OCI-LY1 (cell line): ENCODE measurements at regions not wholly inside any gene's neighbourhood (a gene's known extent, or its start where the extent isn't known, plus 50 kb on each side); places are given as distances from the start of the nearest gene placed in this dataset.

ENCODE experiments used
- H2AFZ ChIP-seq: fragments of 200-600 bp; sonication (generic), shearing (Covaris generic); 2 replicates; pipeline ENCODE4 v1.6.0; 2014; ENCODE audit warnings: antibody characterized with exemption, mild to moderate bottlenecking, low read length
- H3F3A ChIP-seq: fragments of 200-600 bp; sonication (generic), shearing (Covaris generic); 2 replicates; pipeline ENCODE4 v1.6.0; 2014; ENCODE audit warnings: mild to moderate bottlenecking, antibody characterized with exemption, low read length, moderate library complexity; ENCODE audit not compliant: insufficient read depth
- H3K27ac ChIP-seq: fragments of 200-600 bp; sonication (generic); 2 replicates; pipeline ENCODE4 v1.5.1; 2014; ENCODE audit warnings: low read length, mixed run types, mild to moderate bottlenecking, low read depth; ENCODE audit not compliant: poor library complexity, severe bottlenecking
- H3K27me3 ChIP-seq: fragments of 200-600 bp; sonication (generic); 2 replicates; pipeline ENCODE4 v1.6.0; 2014; ENCODE audit warnings: antibody characterized with exemption, mild to moderate bottlenecking, low read length, moderate library complexity; ENCODE audit not compliant: insufficient read depth
- H3K36me3 ChIP-seq: fragments of 200-600 bp; sonication (generic); 2 replicates; pipeline ENCODE4 v1.6.1; 2014; ENCODE audit warnings: mild to moderate bottlenecking, antibody characterized with exemption, low read length, moderate library complexity, mixed read lengths; ENCODE audit not compliant: insufficient read depth
- H3K4me1 ChIP-seq: fragments of 200-600 bp; sonication (generic); 2 replicates; pipeline ENCODE4 v1.5.1; 2014; ENCODE audit warnings: mild to moderate bottlenecking, low read length, moderate library complexity; ENCODE audit not compliant: insufficient read depth, severe bottlenecking
- H3K4me2 ChIP-seq: fragments of 200-600 bp; sonication (generic), shearing (Covaris generic); 2 replicates; pipeline ENCODE4 v1.6.1; 2014; ENCODE audit warnings: low read length
- H3K4me3 ChIP-seq: fragments of 200-600 bp; sonication (generic); 2 replicates; pipeline ENCODE4 v1.5.1; 2014; ENCODE audit warnings: low read length, low read depth, mild to moderate bottlenecking, mixed read lengths; ENCODE audit not compliant: poor library complexity, severe bottlenecking
- H3K79me2 ChIP-seq: fragments of 200-600 bp; shearing (Covaris generic); 2 replicates; pipeline ENCODE4 v1.6.1; 2016; ENCODE audit warnings: mixed run types, low read length, mixed read lengths; ENCODE audit not compliant: insufficient read depth
- H3K9ac ChIP-seq: fragments of 200-600 bp; sonication (generic), shearing (Covaris generic); 2 replicates; pipeline ENCODE4 v1.6.1; 2014; ENCODE audit warnings: mild to moderate bottlenecking, low read length, mixed read lengths
- H3K9me2 ChIP-seq: fragments of 200-600 bp; sonication (generic), shearing (Covaris generic); 2 replicates; pipeline ENCODE4 v1.6.1; 2014; ENCODE audit warnings: low read depth, mild to moderate bottlenecking, low read length, mixed read lengths
- H3K9me3 ChIP-seq: fragments of 200-600 bp; shearing (Covaris generic); 2 replicates; pipeline ENCODE4 v1.6.1; 2014; ENCODE audit warnings: low read length, mixed read lengths
- H4K20me1 ChIP-seq: fragments of 200-600 bp; sonication (generic), shearing (Covaris generic); 2 replicates; pipeline ENCODE4 v1.6.0; 2016; ENCODE audit warnings: mild to moderate bottlenecking, low read length; ENCODE audit not compliant: insufficient read depth
- EZH2 ChIP-seq: fragments of 200-600 bp; sonication (generic), shearing (Covaris generic); IDR thresholded peaks from 2 replicates; pipeline ENCODE4 v1.8.0; 2017; ENCODE audit warnings: borderline replicate concordance, mixed run types, mild to moderate bottlenecking, antibody characterized with exemption, low read length, moderate library complexity, mixed read lengths
- TF ChIP-seq, protein P1 (sequence below): fragments of 200-600 bp; sonication (generic), shearing (Covaris generic); IDR thresholded peaks from 2 replicates; pipeline ENCODE4 v1.5.1; 2017; ENCODE audit warnings: mild to moderate bottlenecking, antibody characterized with exemption, low read length, moderate library complexity, mixed read lengths

DNA sequence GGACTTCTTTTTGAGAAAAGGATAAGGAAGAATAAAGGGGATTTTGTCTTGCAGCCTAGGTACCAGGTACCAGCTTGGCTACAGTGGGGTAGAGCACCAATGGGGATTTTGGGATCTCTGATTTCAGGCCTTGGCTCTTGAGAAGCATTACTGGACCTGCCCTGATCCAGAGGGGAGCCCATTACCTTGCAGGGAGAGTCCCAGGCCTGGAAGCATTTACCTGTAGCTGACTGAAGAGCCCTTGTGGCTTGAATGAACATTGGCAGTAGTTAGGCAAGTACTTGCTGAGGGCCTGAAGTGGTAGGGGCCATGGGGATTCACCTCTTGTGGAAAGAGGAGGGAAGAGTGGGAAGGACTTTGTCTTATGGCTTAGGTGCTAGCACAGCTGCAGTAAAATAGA, 308.2 kb upstream of the FBXO33 start:
- H4K20me1 ChIP-seq, result no peaks in the 10 kb centered on the region
- H3K36me3 ChIP-seq, result no peaks in the 10 kb centered on the region
- H3F3A ChIP-seq, result no peaks in the 10 kb centered on the region
- H2AFZ ChIP-seq, result no peak overlapping the region
- H3K27me3 ChIP-seq, result no peaks in the 10 kb centered on the region
- H3K4me1 ChIP-seq, result no peaks in the 10 kb centered on the region
- no peak overlapping the region for H3K27ac ChIP-seq
- H3K9me3 ChIP-seq, result no peaks in the 10 kb centered on the region; the same call in 1 of the 2 replicates
- H3K79me2 ChIP-seq, result no peaks in the 10 kb centered on the region
- H3K4me2 ChIP-seq, result no peak overlapping the region
- H3K9ac ChIP-seq, result no peak overlapping the region
- H3K9me2 ChIP-seq, result no peaks in the 10 kb centered on the region
- H3K4me3 ChIP-seq, result no peak overlapping the region
- TF ChIP-seq EZH2, result no peak
- TF ChIP-seq, protein P1, sequence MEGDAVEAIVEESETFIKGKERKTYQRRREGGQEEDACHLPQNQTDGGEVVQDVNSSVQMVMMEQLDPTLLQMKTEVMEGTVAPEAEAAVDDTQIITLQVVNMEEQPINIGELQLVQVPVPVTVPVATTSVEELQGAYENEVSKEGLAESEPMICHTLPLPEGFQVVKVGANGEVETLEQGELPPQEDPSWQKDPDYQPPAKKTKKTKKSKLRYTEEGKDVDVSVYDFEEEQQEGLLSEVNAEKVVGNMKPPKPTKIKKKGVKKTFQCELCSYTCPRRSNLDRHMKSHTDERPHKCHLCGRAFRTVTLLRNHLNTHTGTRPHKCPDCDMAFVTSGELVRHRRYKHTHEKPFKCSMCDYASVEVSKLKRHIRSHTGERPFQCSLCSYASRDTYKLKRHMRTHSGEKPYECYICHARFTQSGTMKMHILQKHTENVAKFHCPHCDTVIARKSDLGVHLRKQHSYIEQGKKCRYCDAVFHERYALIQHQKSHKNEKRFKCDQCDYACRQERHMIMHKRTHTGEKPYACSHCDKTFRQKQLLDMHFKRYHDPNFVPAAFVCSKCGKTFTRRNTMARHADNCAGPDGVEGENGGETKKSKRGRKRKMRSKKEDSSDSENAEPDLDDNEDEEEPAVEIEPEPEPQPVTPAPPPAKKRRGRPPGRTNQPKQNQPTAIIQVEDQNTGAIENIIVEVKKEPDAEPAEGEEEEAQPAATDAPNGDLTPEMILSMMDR, result no peak

- H3K4me1 ChIP-seq, result peaks cover under 1% of the 10 kb centered on the region
- no peak overlapping the region for H3K27ac ChIP-seq
- H4K20me1 ChIP-seq, result no peaks in the 10 kb centered on the region
- TF ChIP-seq, protein P1, result no peak
- no peak for TF ChIP-seq EZH2
- no peak overlapping the region for H3K4me3 ChIP-seq
- no peaks in the 10 kb centered on the region for H3K36me3 ChIP-seq
- no peaks in the 10 kb centered on the region for H3K79me2 ChIP-seq
- H3K9me2 ChIP-seq, result no peaks in the 10 kb centered on the region
- no peak overlapping the region for H2AFZ ChIP-seq
- H3F3A ChIP-seq, result no peaks in the 10 kb centered on the region
- no peak overlapping the region for H3K4me2 ChIP-seq
- no peaks in the 10 kb centered on the region; the same call in 1 of the 2 replicates for H3K9me3 ChIP-seq
- no peak overlapping the region for H3K9ac ChIP-seq
- no peaks in the 10 kb centered on the region for H3K27me3 ChIP-seq
Measured at GRCh38 chr14:39739796-39740195, 307.6 kb upstream of the FBXO33 start.

- H3K79me2 ChIP-seq, result no peaks in the 10 kb centered on the region
- H3K9me3 ChIP-seq, result no peaks in the 10 kb centered on the region; the same call in 1 of the 2 replicates
- no peaks in the 10 kb centered on the region for H3F3A ChIP-seq
- H3K4me3 ChIP-seq, result no peak overlapping the region
- peaks cover 14% of the 10 kb centered on the region for H3K4me1 ChIP-seq
- no peak overlapping the region for H3K4me2 ChIP-seq
- H3K36me3 ChIP-seq, result no peaks in the 10 kb centered on the region
- H3K27ac ChIP-seq, result peak overlapping the region; percentile 35
- no peak overlapping the region for H2AFZ ChIP-seq
- TF ChIP-seq, protein P1, result no peak
- no peak for TF ChIP-seq EZH2
- H4K20me1 ChIP-seq, result no peaks in the 10 kb centered on the region
- no peaks in the 10 kb centered on the region for H3K27me3 ChIP-seq
- no peak overlapping the region for H3K9ac ChIP-seq
- no peaks in the 10 kb centered on the region for H3K9me2 ChIP-seq
Measured at GRCh38 chr14:39734306-39734705, 302.1 kb upstream of the FBXO33 start.
